IPS DF 6.9 (cell line): ENCODE measurements at regions not wholly inside any gene's neighbourhood (a gene's known extent, or its start where the extent isn't known, plus 50 kb on each side); places are given as distances from the start of the nearest gene placed in this dataset.

Experiments
- DNase-seq: peaks from one replicate; pipeline ENCODE4 v3.0.0-alpha.2; 2013; ENCODE audit warnings: low read depth, low spot score
- H3K27ac ChIP-seq: one replicate; pipeline ENCODE4 v1.5.1; 2013; ENCODE audit warnings: low read length, control low read depth
- H3K27me3 ChIP-seq: 2 replicates; pipeline ENCODE4 v1.6.1; 2013; ENCODE audit warnings: mild to moderate bottlenecking, low read length; ENCODE audit not compliant: control insufficient read depth, insufficient read depth
- H3K36me3 ChIP-seq: 2 replicates; pipeline ENCODE4 v1.6.1; 2013; ENCODE audit warnings: low read length; ENCODE audit not compliant: control insufficient read depth, insufficient read depth
- H3K4me1 ChIP-seq: 2 replicates; pipeline ENCODE4 v1.6.1; 2013; ENCODE audit warnings: low read length; ENCODE audit not compliant: control insufficient read depth, insufficient read depth
- H3K4me3 ChIP-seq: 2 replicates; pipeline ENCODE4 v1.5.1; 2013; ENCODE audit warnings: mild to moderate bottlenecking, low read length
- H3K9me3 ChIP-seq: 2 replicates; pipeline ENCODE4 v1.6.1; 2013; ENCODE audit warnings: low read length, inconsistent platforms; ENCODE audit not compliant: control insufficient read depth, insufficient read depth
- WGBS: extraction: QIAGEN DNeasy Blood & Tissue Kit; methylation state at CpG from one replicate; pipeline ENCODE4 v1.1.7; 2013; ENCODE audit warnings: mixed read lengths, missing lambda C conversion rate; ENCODE audit not compliant: insufficient read length, insufficient coverage; 5-methylcytosine and 5-hydroxymethylcytosine counted together

- Histone ChIP-seq H3K27me3 (no peaks in the 10 kb centered on the region), H3K9me3 (no peaks in the 10 kb centered on the region), H3K4me3 (no peak overlapping the region), H3K27ac (no peak overlapping the region), H3K36me3 (no peaks in the 10 kb centered on the region), H3K4me1 (no peaks in the 10 kb centered on the region)
- no peak for DNase-seq
- no CpG with 5 or more reads among the region's 18 CpGs for WGBS
Measured at GRCh38 chr13:40193286-40194223, 472.9 kb downstream of the FOXO1 start.

- Histone ChIP-seq H3K36me3 (no peaks in the 10 kb centered on the region), H3K4me3 (no peak overlapping the region), H3K9me3 (no peaks in the 10 kb centered on the region), H3K27me3 (no peaks in the 10 kb centered on the region), H3K27ac (no peak overlapping the region), H3K4me1 (no peaks in the 10 kb centered on the region)
- DNase-seq, result no peak
- WGBS, result no CpG with 5 or more reads among the region's 9 CpGs
Measured at GRCh38 chr13:40194224-40194806, 472.1 kb downstream of the FOXO1 start.

- Histone ChIP-seq H3K27me3 (no peaks in the 10 kb centered on the region), H3K9me3 (no peaks in the 10 kb centered on the region), H3K4me3 (no peak overlapping the region), H3K4me1 (no peaks in the 10 kb centered on the region), H3K36me3 (no peaks in the 10 kb centered on the region), H3K27ac (no peak overlapping the region)
- DNase-seq, result no peak
- no CpG with 5 or more reads among the region's 8 CpGs for WGBS
Measured at GRCh38 chr13:40197049-40197448, 469.4 kb downstream of the FOXO1 start.

- Histone ChIP-seq H3K27ac (no peak overlapping the region), H3K4me1 (no peaks in the 10 kb centered on the region), H3K9me3 (no peaks in the 10 kb centered on the region), H3K4me3 (no peak overlapping the region), H3K36me3 (no peaks in the 10 kb centered on the region), H3K27me3 (no peaks in the 10 kb centered on the region)
- no CpG with 5 or more reads among the region's 4 CpGs for WGBS
- no peak for DNase-seq
Measured at GRCh38 chr13:40197936-40198595, 468.4 kb downstream of the FOXO1 start.

GRCh38 chr13:40200273-40200978 lies 466.0 kb downstream of the FOXO1 start:
- Histone ChIP-seq H3K27ac (no peak overlapping the region), H3K36me3 (no peaks in the 10 kb centered on the region), H3K4me1 (no peaks in the 10 kb centered on the region), H3K9me3 (no peaks in the 10 kb centered on the region), H3K27me3 (no peaks in the 10 kb centered on the region), H3K4me3 (no peak overlapping the region)
- no peak for DNase-seq
- WGBS, result no CpG with 5 or more reads among the region's 2 CpGs

- H3K9me3 ChIP-seq, result no peaks in the 10 kb centered on the region
- no CpG with 5 or more reads among the region's 1 CpG for WGBS
Measured at GRCh38 chr13:40204246-40204645, 462.2 kb downstream of the FOXO1 start.

GRCh38 chr13:40205771-40206240 lies 460.6 kb downstream of the FOXO1 start:
- no peaks in the 10 kb centered on the region for H3K4me1 ChIP-seq
- no peaks in the 10 kb centered on the region for H3K36me3 ChIP-seq
- H3K4me3 ChIP-seq, result no peak overlapping the region
- DNase-seq, result no peak
- no CpG with 5 or more reads among the region's 4 CpGs for WGBS
- no peaks in the 10 kb centered on the region for H3K27me3 ChIP-seq
- H3K27ac ChIP-seq, result no peak overlapping the region
- H3K9me3 ChIP-seq, result no peaks in the 10 kb centered on the region

More at GRCh38 chr13:40204246-40204645, 462.2 kb downstream of the FOXO1 start:
- Histone ChIP-seq H3K27ac (no peak overlapping the region), H3K4me1 (no peaks in the 10 kb centered on the region), H3K27me3 (no peaks in the 10 kb centered on the region), H3K4me3 (no peak overlapping the region), H3K36me3 (no peaks in the 10 kb centered on the region)
- no peak for DNase-seq

- no peaks in the 10 kb centered on the region for H3K4me1 ChIP-seq
- H3K9me3 ChIP-seq, result no peaks in the 10 kb centered on the region
- H3K27ac ChIP-seq, result no peak overlapping the region
- H3K4me3 ChIP-seq, result no peak overlapping the region
- WGBS, result no CpG with 5 or more reads among the region's 6 CpGs
- no peaks in the 10 kb centered on the region for H3K36me3 ChIP-seq
- no peak for DNase-seq
- no peaks in the 10 kb centered on the region for H3K27me3 ChIP-seq
Measured at GRCh38 chr13:40206241-40207000, 460.0 kb downstream of the FOXO1 start.

GRCh38 chr13:40207001-40207478 lies 459.4 kb downstream of the FOXO1 start:
- no peaks in the 10 kb centered on the region for H3K27me3 ChIP-seq
- H3K4me1 ChIP-seq, result no peaks in the 10 kb centered on the region
- no peak overlapping the region for H3K27ac ChIP-seq
- H3K4me3 ChIP-seq, result no peak overlapping the region
- H3K36me3 ChIP-seq, result no peaks in the 10 kb centered on the region
- DNase-seq, result no peak
- WGBS, result no CpG with 5 or more reads among the region's 6 CpGs
- H3K9me3 ChIP-seq, result no peaks in the 10 kb centered on the region
